Astrocyte (in vitro differentiated cells and primary cell): ENCODE measurements at regions not wholly inside any gene's neighbourhood (a gene's known extent, or its start where the extent isn't known, plus 50 kb on each side); places are given as distances from the start of the nearest gene placed in this dataset.

Experiments used
- DNase-seq: peaks from one replicate; pipeline ENCODE4 v3.0.0-alpha.2; 2010; ENCODE audit warnings: low read depth
- FAIRE-seq: peaks from 2 replicates; lab custom pipeline; 2011; peaks lifted over from hg19 to GRCh38; lab: Jason Lieb, UNC
- H2AFZ ChIP-seq: 2 replicates; pipeline ENCODE4 v1.6.0; 2012; ENCODE audit warnings: low read depth, low read length, inconsistent platforms
- H3K27ac ChIP-seq: 2 replicates; pipeline ENCODE4 v1.5.1; 2011; ENCODE audit warnings: low read depth, low read length, inconsistent platforms
- H3K27me3 ChIP-seq: 2 replicates; pipeline ENCODE4 v1.6.0; 2011; ENCODE audit warnings: low read length, inconsistent platforms; ENCODE audit not compliant: insufficient read depth
- H3K36me3 ChIP-seq: 2 replicates; pipeline ENCODE4 v1.5.1; 2011; ENCODE audit warnings: low read length, inconsistent platforms; ENCODE audit not compliant: insufficient read depth
- H3K4me1 ChIP-seq: 2 replicates; pipeline ENCODE4 v1.5.1; 2011; ENCODE audit warnings: low read length, inconsistent platforms; ENCODE audit not compliant: insufficient read depth
- H3K4me2 ChIP-seq: 2 replicates; pipeline ENCODE4 v1.6.0; 2012; ENCODE audit warnings: low read length, inconsistent platforms
- H3K4me3 ChIP-seq: 2 replicates; pipeline ENCODE4 v1.5.1; 2011; ENCODE audit warnings: low read depth, mild to moderate bottlenecking, low read length, inconsistent platforms; ENCODE audit not compliant: insufficient read depth
- H3K79me2 ChIP-seq: 2 replicates; pipeline ENCODE4 v1.6.0; 2012; ENCODE audit warnings: mild to moderate bottlenecking, low read length, inconsistent platforms; ENCODE audit not compliant: insufficient read depth
- H3K9ac ChIP-seq: 2 replicates; pipeline ENCODE4 v1.6.0; 2012; ENCODE audit warnings: mild to moderate bottlenecking, low read length, inconsistent platforms
- H3K9me3 ChIP-seq: 2 replicates; pipeline ENCODE4 v1.5.1; 2012; ENCODE audit warnings: low read depth, mild to moderate bottlenecking, low read length, inconsistent platforms; ENCODE audit not compliant: insufficient read depth
- H4K20me1 ChIP-seq: 2 replicates; pipeline ENCODE4 v1.6.0; 2012; ENCODE audit warnings: low read length, inconsistent platforms; ENCODE audit not compliant: insufficient read depth
- H3K27ac Mint-ChIP-seq: one replicate; pipeline ENCODE4 v1.8.0; 2021; ENCODE audit warnings: mild to moderate bottlenecking, mixed read lengths; ENCODE audit not compliant: unreplicated experiment
- H3K27me3 Mint-ChIP-seq: one replicate; pipeline ENCODE4 v1.8.0; 2021; ENCODE audit warnings: low read depth, mixed read lengths; ENCODE audit not compliant: unreplicated experiment
- H3K36me3 Mint-ChIP-seq: one replicate; pipeline ENCODE4 v1.8.0; 2021; ENCODE audit warnings: low read depth, mixed read lengths; ENCODE audit not compliant: unreplicated experiment
- H3K4me1 Mint-ChIP-seq: one replicate; pipeline ENCODE4 v1.8.0; 2021; ENCODE audit warnings: low read depth, mixed read lengths; ENCODE audit not compliant: unreplicated experiment
- H3K4me3 Mint-ChIP-seq: one replicate; pipeline ENCODE4 v1.8.0; 2021; ENCODE audit warnings: mild to moderate bottlenecking, moderate library complexity, mixed read lengths; ENCODE audit not compliant: unreplicated experiment
- H3K9me3 Mint-ChIP-seq: one replicate; pipeline ENCODE4 v1.8.0; 2021; ENCODE audit warnings: mild to moderate bottlenecking, mixed read lengths; ENCODE audit not compliant: unreplicated experiment
- EZH2 ChIP-seq: IDR thresholded peaks from 2 replicates; pipeline ENCODE4 v1.6.1; 2012; ENCODE audit warnings: mild to moderate bottlenecking, low read length, inconsistent platforms; ENCODE audit not compliant: insufficient read depth
- TF ChIP-seq, protein P1 (sequence below): IDR thresholded peaks from 2 replicates; pipeline ENCODE4 v1.5.1; 2011; ENCODE audit warnings: low read depth, mild to moderate bottlenecking, inconsistent platforms, low read length, moderate library complexity; ENCODE audit not compliant: insufficient read depth

GRCh38 chr2:57802243-57802642 is 244.4 kb upstream of the VRK2 start:
- FAIRE-seq (no peak), DNase-seq (no peak)
- H3K27ac ChIP-seq = no peak overlapping the region
- no peaks in the 10 kb centered on the region for H3K36me3 Mint-ChIP-seq
- no peak overlapping the region for H2AFZ ChIP-seq
- no peak for TF ChIP-seq EZH2
- TF ChIP-seq, protein P1, sequence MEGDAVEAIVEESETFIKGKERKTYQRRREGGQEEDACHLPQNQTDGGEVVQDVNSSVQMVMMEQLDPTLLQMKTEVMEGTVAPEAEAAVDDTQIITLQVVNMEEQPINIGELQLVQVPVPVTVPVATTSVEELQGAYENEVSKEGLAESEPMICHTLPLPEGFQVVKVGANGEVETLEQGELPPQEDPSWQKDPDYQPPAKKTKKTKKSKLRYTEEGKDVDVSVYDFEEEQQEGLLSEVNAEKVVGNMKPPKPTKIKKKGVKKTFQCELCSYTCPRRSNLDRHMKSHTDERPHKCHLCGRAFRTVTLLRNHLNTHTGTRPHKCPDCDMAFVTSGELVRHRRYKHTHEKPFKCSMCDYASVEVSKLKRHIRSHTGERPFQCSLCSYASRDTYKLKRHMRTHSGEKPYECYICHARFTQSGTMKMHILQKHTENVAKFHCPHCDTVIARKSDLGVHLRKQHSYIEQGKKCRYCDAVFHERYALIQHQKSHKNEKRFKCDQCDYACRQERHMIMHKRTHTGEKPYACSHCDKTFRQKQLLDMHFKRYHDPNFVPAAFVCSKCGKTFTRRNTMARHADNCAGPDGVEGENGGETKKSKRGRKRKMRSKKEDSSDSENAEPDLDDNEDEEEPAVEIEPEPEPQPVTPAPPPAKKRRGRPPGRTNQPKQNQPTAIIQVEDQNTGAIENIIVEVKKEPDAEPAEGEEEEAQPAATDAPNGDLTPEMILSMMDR = no peak
- no peak overlapping the region for H3K9ac ChIP-seq
- no peaks in the 10 kb centered on the region for H4K20me1 ChIP-seq
- H3K36me3 ChIP-seq = no peaks in the 10 kb centered on the region
- no peak overlapping the region for H3K27ac Mint-ChIP-seq
- H3K9me3 ChIP-seq = no peaks in the 10 kb centered on the region
- no peaks in the 10 kb centered on the region for H3K79me2 ChIP-seq
- H3K4me3 ChIP-seq = no peak overlapping the region
- no peaks in the 10 kb centered on the region for H3K9me3 Mint-ChIP-seq
- H3K4me1 Mint-ChIP-seq = peaks cover 2% of the 10 kb centered on the region
- H3K27me3 ChIP-seq = no peaks in the 10 kb centered on the region
- H3K4me1 ChIP-seq = no peaks in the 10 kb centered on the region
- no peak overlapping the region for H3K4me3 Mint-ChIP-seq
- H3K27me3 Mint-ChIP-seq = no peaks in the 10 kb centered on the region
- no peak overlapping the region for H3K4me2 ChIP-seq

DNA sequence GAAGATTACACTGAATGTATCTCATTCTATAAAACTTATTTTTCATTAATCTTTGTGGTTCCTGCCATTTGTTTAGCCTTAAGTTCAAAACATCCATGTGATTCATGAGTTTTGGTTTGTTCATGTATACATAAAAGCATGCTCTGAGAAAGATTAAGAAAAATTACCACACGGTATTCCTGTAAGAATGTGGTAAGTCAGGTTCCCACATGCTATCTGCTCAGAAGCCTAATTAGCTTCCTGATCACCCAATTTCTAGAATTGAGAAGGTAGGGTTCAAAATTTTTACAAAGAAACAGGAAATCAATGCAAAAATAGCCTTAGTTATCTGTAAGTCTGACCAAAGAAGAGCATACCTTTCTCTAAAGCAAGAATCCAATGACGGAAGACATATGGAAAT is 241.6 kb upstream of the VRK2 start:
- no peak overlapping the region for H3K9ac ChIP-seq
- no peaks in the 10 kb centered on the region for H3K79me2 ChIP-seq
- no peaks in the 10 kb centered on the region for H4K20me1 ChIP-seq
- H3K9me3 ChIP-seq = no peaks in the 10 kb centered on the region
- H3K27ac ChIP-seq = no peak overlapping the region
- no peak overlapping the region for H3K4me3 Mint-ChIP-seq
- no peaks in the 10 kb centered on the region for H3K36me3 ChIP-seq
- no peaks in the 10 kb centered on the region for H3K36me3 Mint-ChIP-seq
- no peak overlapping the region for H3K27ac Mint-ChIP-seq
- H3K4me1 Mint-ChIP-seq = peaks cover 2% of the 10 kb centered on the region
- no peaks in the 10 kb centered on the region for H3K4me1 ChIP-seq
- H3K4me3 ChIP-seq = no peak overlapping the region
- no peak for TF ChIP-seq EZH2
- TF ChIP-seq, protein P1 = no peak
- FAIRE-seq = no peak
- no peak overlapping the region for H2AFZ ChIP-seq
- no peaks in the 10 kb centered on the region for H3K27me3 ChIP-seq
- H3K4me2 ChIP-seq = no peak overlapping the region
- no peaks in the 10 kb centered on the region for H3K9me3 Mint-ChIP-seq
- no peaks in the 10 kb centered on the region for H3K27me3 Mint-ChIP-seq
- no peak for DNase-seq

GRCh38 chr2:57806449-57806968 is 240.1 kb upstream of the VRK2 start:
- no peak overlapping the region for H3K4me2 ChIP-seq
- H3K9ac ChIP-seq = no peak overlapping the region
- FAIRE-seq (no peak), DNase-seq (no peak)
- Mint-ChIP-seq H3K27me3 (no peaks in the 10 kb centered on the region), H3K27ac (no peak overlapping the region), H3K9me3 (no peaks in the 10 kb centered on the region), H3K4me3 (no peak overlapping the region), H3K4me1 (peaks cover 2% of the 10 kb centered on the region), H3K36me3 (no peaks in the 10 kb centered on the region)
- no peaks in the 10 kb centered on the region for H3K27me3 ChIP-seq
- H3K79me2 ChIP-seq = no peaks in the 10 kb centered on the region
- no peaks in the 10 kb centered on the region for H3K4me1 ChIP-seq
- H3K36me3 ChIP-seq = no peaks in the 10 kb centered on the region
- H4K20me1 ChIP-seq = no peaks in the 10 kb centered on the region
- H3K9me3 ChIP-seq = no peaks in the 10 kb centered on the region
- TF ChIP-seq EZH2 = no peak
- TF ChIP-seq, protein P1 = no peak
- H3K27ac ChIP-seq = no peak overlapping the region
- no peak overlapping the region for H2AFZ ChIP-seq
- no peak overlapping the region for H3K4me3 ChIP-seq
